Panc1 (cell line): ENCODE measurements at regions not wholly inside any gene's neighbourhood (a gene's known extent, or its start where the extent isn't known, plus 50 kb on each side); places are given as distances from the start of the nearest gene placed in this dataset.

Source experiments
- ATAC-seq: fragments of 200-7000 bp; cut with Tn5 transposase; 2 replicates; pipeline ENCODE4 v1.9.1; 2020; ENCODE audit warnings: mild to moderate bottlenecking, moderate library complexity
- BruUV-seq: library from RNA; stranded (reverse); fragments of 400-500 nt; replicated peaks from 2 replicates; lab custom pipeline; 2021; lab: Mats Ljungman, UMichigan
- CTCF ChIA-PET: fragments of 300-600 bp; sonication (Branson Sonifier 250); formaldehyde crosslinking; loops from one replicate; lab custom pipeline; 2022; ENCODE audit warnings: antibody characterized with exemption; lab: Charles Lee
- POLR2A ChIA-PET: fragments of 300-600 bp; sonication (Branson Sonifier 250); formaldehyde crosslinking; loops from one replicate; lab custom pipeline; 2022; ENCODE audit warnings: antibody characterized with exemption; lab: Charles Lee
- DNase-seq: peaks from one replicate; pipeline ENCODE4 v3.0.0-alpha.2; 2010; ENCODE audit warnings: low read depth, low spot score
- H3K27ac ChIP-seq: 2 replicates; pipeline ENCODE4 v1.5.1; 2011; ENCODE audit warnings: mild to moderate bottlenecking, low read length, inconsistent platforms
- H3K27me3 ChIP-seq: fragments of 200-500 bp; sonication (Bioruptor generic); 2 replicates; pipeline ENCODE4 v1.6.0; 2014; ENCODE audit warnings: low read length, inconsistent platforms; ENCODE audit not compliant: control insufficient read depth, insufficient read depth
- H3K36me3 ChIP-seq: fragments of 200-500 bp; sonication (Bioruptor generic); 2 replicates; pipeline ENCODE4 v1.5.1; 2014; ENCODE audit warnings: inconsistent platforms, mild to moderate bottlenecking, low read length, moderate library complexity; ENCODE audit not compliant: control insufficient read depth, insufficient read depth
- H3K4me1 ChIP-seq: 2 replicates; pipeline ENCODE4 v1.5.1; 2011; ENCODE audit warnings: inconsistent platforms, mild to moderate bottlenecking, low read length, moderate library complexity; ENCODE audit not compliant: control insufficient read depth, insufficient read depth
- H3K4me3 ChIP-seq, 2 experiments: 2 replicates each; pipeline ENCODE4 v1.5.1; 2011 to 2012; ENCODE audit warnings: low read depth in 2 of 2, low read length in 2 of 2, mild to moderate bottlenecking in 2 of 2, inconsistent platforms in 1 of 2, moderate library complexity in 1 of 2
- H3K9me3 ChIP-seq: fragments of 200-500 bp; sonication (Bioruptor generic); 2 replicates; pipeline ENCODE4 v1.5.1; 2014; ENCODE audit warnings: low read depth, mild to moderate bottlenecking, inconsistent platforms, low read length, moderate library complexity; ENCODE audit not compliant: control insufficient read depth, insufficient read depth
- CTCF ChIP-seq: fragments of 450-650 bp; IDR thresholded peaks from 2 replicates; pipeline ENCODE4 v1.5.1; 2017; ENCODE audit warnings: mild to moderate bottlenecking
- POLR2AphosphoS5 ChIP-seq: IDR thresholded peaks from 2 replicates; pipeline ENCODE4 v1.6.1; 2012; ENCODE audit warnings: mild to moderate bottlenecking, low read depth, low read length, moderate library complexity
- REST ChIP-seq, 2 experiments: IDR thresholded peaks; 2 replicates each; pipeline ENCODE4 v1.6.1; 2011 to 2012; ENCODE audit warnings: low read depth in 2 of 2, control low read depth in 1 of 2, low read length in 1 of 2, mild to moderate bottlenecking in 1 of 2, moderate library complexity in 1 of 2; ENCODE audit not compliant: insufficient read depth in 1 of 2
- SIN3A ChIP-seq: IDR thresholded peaks from 2 replicates; pipeline ENCODE4 v1.6.1; 2012; ENCODE audit warnings: low read depth, mild to moderate bottlenecking, low read length, moderate library complexity, borderline replicate concordance; ENCODE audit not compliant: insufficient read depth
- TCF7L2 ChIP-seq: IDR thresholded peaks from 2 replicates; pipeline ENCODE4 v1.6.1; 2011; ENCODE audit warnings: mild to moderate bottlenecking, low read depth, low read length, inconsistent platforms
- in situ Hi-C: cut with HindIII; loops from 2 replicates; pipeline ENCODE4 v1.10.0; 2016; ENCODE audit warnings: low sequenced_read_pairs, low pct_unique_long_range_greater_than_20kb
- intact Hi-C: fragments of 100-400 bp; cut with micrococcal nuclease; formaldehyde crosslinking; loops from one replicate; pipeline ENCODE4 v1.10.0; 2022; ENCODE audit not compliant: unreplicated experiment

DNA sequence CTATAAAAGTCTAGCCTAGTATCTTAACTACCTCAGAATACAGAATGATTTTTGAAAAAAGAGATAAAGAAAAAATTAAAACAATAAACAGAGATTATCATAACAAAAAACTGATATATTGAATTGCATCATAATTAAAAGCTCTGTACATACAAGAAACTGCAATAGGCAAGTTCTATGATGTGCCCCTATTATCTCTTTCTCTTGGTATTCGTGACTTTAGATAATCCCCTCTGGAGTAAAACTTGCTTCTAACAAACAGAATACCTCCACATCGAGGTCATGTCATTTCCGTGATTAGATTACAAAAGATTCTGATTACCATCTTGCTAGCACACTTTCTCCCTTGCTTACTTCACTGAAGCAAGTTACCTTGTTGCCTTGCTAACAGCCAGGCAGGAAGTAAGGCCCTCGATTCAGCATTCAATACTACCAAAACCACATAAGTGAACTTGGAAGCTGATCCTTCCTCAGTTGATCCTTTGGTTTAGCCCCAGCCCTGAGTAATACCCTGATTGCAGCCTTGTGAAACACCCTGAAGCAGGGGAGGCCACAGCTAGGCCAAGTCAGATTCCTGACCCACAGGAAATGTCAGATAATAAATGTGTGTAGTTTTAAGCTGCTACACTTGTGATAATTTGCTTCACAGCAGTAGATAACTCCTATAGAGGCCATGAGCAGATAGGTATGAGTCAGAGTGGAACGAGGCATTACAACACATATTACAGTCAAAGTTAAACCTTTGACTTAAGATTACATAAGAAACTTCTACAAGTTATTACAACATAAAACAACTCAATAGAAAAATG is 53.7 kb upstream of the TMX4 start:
- CTCF ChIA-PET, result no interaction called here

GRCh38 chr20:8074931-8075330 is 55.4 kb upstream of the TMX4 start:
- no peak overlapping the region for H3K27ac ChIP-seq
- no peaks in the 10 kb centered on the region for H3K36me3 ChIP-seq
- no peak overlapping the region for H3K4me3 ChIP-seq
- in situ Hi-C loops (no loop called here), intact Hi-C loops (no loop called here)
- POLR2A ChIA-PET, result no interaction called here
- no peaks in the 10 kb centered on the region for H3K27me3 ChIP-seq
- no peak for DNase-seq
- ATAC-seq, result no peak
- H3K9me3 ChIP-seq, result no peaks in the 10 kb centered on the region
- CTCF ChIA-PET, result no interaction called here
- H3K4me1 ChIP-seq, result no peaks in the 10 kb centered on the region
- no TSS peak for BruUV-seq
- TF ChIP-seq SIN3A, result no peak
- TF ChIP-seq POLR2AphosphoS5, result no peak
- no peak for TF ChIP-seq TCF7L2

More for the DNA sequence above, 53.7 kb upstream of the TMX4 start:
- in situ Hi-C loops, result no loop called here
- BruUV-seq, result no TSS peak
- intact Hi-C loops, result no loop called here
- Histone ChIP-seq H3K36me3 (no peaks in the 10 kb centered on the region), H3K27me3 (no peaks in the 10 kb centered on the region), H3K27ac (no peak overlapping the region), H3K9me3 (no peaks in the 10 kb centered on the region), H3K4me3 (no peak overlapping the region), H3K4me1 (no peaks in the 10 kb centered on the region)
- ATAC-seq (no peak), DNase-seq (no peak)
- POLR2A ChIA-PET, result no interaction called here
- TF ChIP-seq POLR2AphosphoS5, result no peak
- TF ChIP-seq SIN3A, result no peak
- TF ChIP-seq TCF7L2, result no peak
- no peak for TF ChIP-seq REST (IDR thresholded peaks at IDR 0.05; ENCODE audit: insufficient read depth in 1 of 2, low read depth in 2 of 2, low read length in 1 of 2)
- TF ChIP-seq CTCF, result no peak
